ENCODE measurements at regions not wholly inside any gene's neighbourhood (a gene's known extent, or its start where the extent isn't known, plus 50 kb on each side); places are given as distances from the start of the nearest gene placed in this dataset.

DNA sequence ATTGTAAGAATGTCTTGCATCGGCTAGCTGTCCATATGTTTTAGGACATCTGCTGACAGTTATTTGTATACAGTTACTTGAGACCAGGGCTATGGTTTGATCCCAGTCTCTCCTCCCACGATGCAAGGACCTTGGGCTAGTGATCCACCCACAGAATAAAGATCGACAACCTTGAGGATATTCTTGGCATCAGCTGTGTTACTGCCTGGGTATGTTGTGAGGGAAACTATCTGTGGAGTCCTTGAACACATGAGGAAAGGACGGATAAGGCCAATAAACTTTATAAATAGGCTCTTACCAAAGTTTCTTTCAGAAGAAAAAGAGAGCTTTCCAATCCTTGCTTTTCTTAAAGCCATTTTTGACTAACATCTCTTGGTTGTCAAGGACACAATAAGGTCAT, 70.8 kb upstream of the HEY2 start:
- no peaks in the 10 kb centered on the region for H3K4me1 ChIP-seq (ENCODE audit: low read depth, poor library complexity, severe bottlenecking)
- no peak overlapping the region for H3K4me2 ChIP-seq
- H4K20me1 ChIP-seq (ENCODE audit: insufficient read depth): no peaks in the 10 kb centered on the region
- no peak overlapping the region for H2AFZ ChIP-seq (ENCODE audit: low read depth)
- no peaks in the 10 kb centered on the region for H3K27me3 ChIP-seq (ENCODE audit: insufficient read depth, low read depth)
- no peaks in the 10 kb centered on the region for H3K36me3 ChIP-seq (ENCODE audit: insufficient read depth)
- TF ChIP-seq CTCF (conservative IDR thresholded peaks at IDR 0.05; ENCODE audit: low read depth, low read length): no peak
- no peak overlapping the region for H3K27ac ChIP-seq
- no peak overlapping the region for H3K4me3 ChIP-seq (IDR thresholded peaks at IDR 0.05; ENCODE audit: insufficient read depth, low read depth, low read length)
- H3K9ac ChIP-seq: no peak overlapping the region
- H3K79me2 ChIP-seq (ENCODE audit: insufficient read depth, low read depth): no peaks in the 10 kb centered on the region

DNA sequence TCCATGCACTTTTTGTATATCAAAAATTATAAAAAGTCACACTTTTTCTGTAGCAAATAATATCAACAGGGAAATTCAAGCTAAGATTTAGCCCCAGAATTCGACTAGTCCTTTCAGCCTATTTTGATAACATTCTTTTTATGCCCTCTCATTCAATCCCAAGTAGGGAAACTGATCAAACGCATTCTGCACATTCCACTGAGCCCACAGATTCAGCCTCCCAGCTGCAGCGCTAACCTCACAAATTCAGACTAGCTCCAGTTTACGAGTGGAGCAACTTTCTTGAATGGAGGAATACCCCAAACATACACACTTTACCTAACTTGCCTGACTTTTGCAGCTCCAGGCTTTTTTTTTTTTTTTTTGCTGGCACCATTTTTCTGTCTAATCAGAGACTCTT, 70.3 kb upstream of the HEY2 start:
- H3K4me1 ChIP-seq (ENCODE audit: low read depth, poor library complexity, severe bottlenecking): no peaks in the 10 kb centered on the region
- no peaks in the 10 kb centered on the region for H3K27me3 ChIP-seq (ENCODE audit: insufficient read depth, low read depth)
- no peaks in the 10 kb centered on the region for H3K79me2 ChIP-seq (ENCODE audit: insufficient read depth, low read depth)
- no peaks in the 10 kb centered on the region for H4K20me1 ChIP-seq (ENCODE audit: insufficient read depth)
- no peaks in the 10 kb centered on the region for H3K36me3 ChIP-seq (ENCODE audit: insufficient read depth)
- H3K27ac ChIP-seq: no peak overlapping the region
- H2AFZ ChIP-seq (ENCODE audit: low read depth): no peak overlapping the region
- H3K4me2 ChIP-seq: no peak overlapping the region
- no peak overlapping the region for H3K4me3 ChIP-seq (IDR thresholded peaks at IDR 0.05; ENCODE audit: insufficient read depth, low read depth, low read length)
- no peak overlapping the region for H3K9ac ChIP-seq
- TF ChIP-seq CTCF (conservative IDR thresholded peaks at IDR 0.05; ENCODE audit: low read depth, low read length): no peak

DNA sequence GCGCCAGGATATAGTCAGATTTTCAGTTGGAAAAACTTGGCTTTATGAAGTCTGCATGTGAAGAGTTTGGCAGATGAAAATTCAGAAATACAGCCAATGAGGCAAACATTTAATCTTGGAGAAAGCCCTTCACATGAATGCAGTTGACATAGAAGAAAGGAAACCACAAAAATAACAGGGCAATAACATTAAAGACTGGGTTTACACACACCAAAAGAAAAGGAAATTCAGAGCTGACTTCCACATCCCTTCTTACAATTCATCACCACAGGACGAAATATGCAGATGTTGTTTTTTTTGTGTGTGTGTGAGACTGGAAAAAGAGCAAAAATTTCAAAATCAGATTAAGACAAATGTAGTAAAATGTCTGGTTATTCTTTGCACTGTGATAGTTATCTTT, 69.8 kb upstream of the HEY2 start:
- H2AFZ ChIP-seq (ENCODE audit: low read depth): no peak overlapping the region
- TF ChIP-seq CTCF (conservative IDR thresholded peaks at IDR 0.05; ENCODE audit: low read depth, low read length): no peak
- no peak overlapping the region for H3K27ac ChIP-seq
- H3K4me2 ChIP-seq: no peak overlapping the region
- H3K79me2 ChIP-seq (ENCODE audit: insufficient read depth, low read depth): no peaks in the 10 kb centered on the region
- H3K4me1 ChIP-seq (ENCODE audit: low read depth, poor library complexity, severe bottlenecking): no peaks in the 10 kb centered on the region
- H3K36me3 ChIP-seq (ENCODE audit: insufficient read depth): no peaks in the 10 kb centered on the region
- no peaks in the 10 kb centered on the region for H3K27me3 ChIP-seq (ENCODE audit: insufficient read depth, low read depth)
- no peaks in the 10 kb centered on the region for H4K20me1 ChIP-seq (ENCODE audit: insufficient read depth)
- no peak overlapping the region for H3K9ac ChIP-seq
- no peak overlapping the region for H3K4me3 ChIP-seq (IDR thresholded peaks at IDR 0.05; ENCODE audit: insufficient read depth, low read depth, low read length)

DNA sequence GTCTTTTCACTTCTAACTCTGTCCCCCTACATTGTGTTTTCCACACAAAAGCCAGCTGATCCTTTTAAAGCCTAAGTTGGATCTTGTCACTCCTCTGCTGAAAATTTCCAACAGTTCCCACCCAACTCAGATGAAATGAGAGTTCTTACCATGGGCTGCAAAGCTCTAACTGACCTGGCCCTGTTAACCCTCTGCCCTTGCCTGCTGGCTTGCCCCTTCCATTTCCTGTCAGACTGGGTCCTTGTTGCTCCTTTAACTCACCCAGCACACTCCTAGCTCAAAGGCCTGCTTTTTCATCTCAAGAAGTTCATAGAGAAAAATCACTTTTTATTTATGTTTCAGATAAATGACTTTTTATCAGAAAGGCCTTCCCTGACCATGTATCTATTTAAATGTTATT, 66.5 kb upstream of the HEY2 start:
- no peak overlapping the region for H2AFZ ChIP-seq (ENCODE audit: low read depth)
- no peaks in the 10 kb centered on the region for H3K4me1 ChIP-seq (ENCODE audit: low read depth, poor library complexity, severe bottlenecking)
- H3K4me3 ChIP-seq (IDR thresholded peaks at IDR 0.05; ENCODE audit: insufficient read depth, low read depth, low read length): no peak overlapping the region
- no peaks in the 10 kb centered on the region for H3K36me3 ChIP-seq (ENCODE audit: insufficient read depth)
- no peaks in the 10 kb centered on the region for H3K79me2 ChIP-seq (ENCODE audit: insufficient read depth, low read depth)
- no peaks in the 10 kb centered on the region for H3K27me3 ChIP-seq (ENCODE audit: insufficient read depth, low read depth)
- no peaks in the 10 kb centered on the region for H4K20me1 ChIP-seq (ENCODE audit: insufficient read depth)
- no peak overlapping the region for H3K27ac ChIP-seq
- no peak overlapping the region for H3K9ac ChIP-seq
- H3K4me2 ChIP-seq: no peak overlapping the region
- TF ChIP-seq CTCF (conservative IDR thresholded peaks at IDR 0.05; ENCODE audit: low read depth, low read length): no peak

- no peak overlapping the region for H2AFZ ChIP-seq (ENCODE audit: low read depth)
- no peak overlapping the region for H3K4me3 ChIP-seq (IDR thresholded peaks at IDR 0.05; ENCODE audit: insufficient read depth, low read depth, low read length)
- H3K79me2 ChIP-seq (ENCODE audit: insufficient read depth, low read depth): no peaks in the 10 kb centered on the region
- H3K27ac ChIP-seq: no peak overlapping the region
- no peaks in the 10 kb centered on the region for H3K36me3 ChIP-seq (ENCODE audit: insufficient read depth)
- no peak for TF ChIP-seq CTCF (conservative IDR thresholded peaks at IDR 0.05; ENCODE audit: low read depth, low read length)
- H3K27me3 ChIP-seq (ENCODE audit: insufficient read depth, low read depth): no peaks in the 10 kb centered on the region
- H3K4me2 ChIP-seq: no peak overlapping the region
- no peaks in the 10 kb centered on the region for H3K4me1 ChIP-seq (ENCODE audit: low read depth, poor library complexity, severe bottlenecking)
- no peak overlapping the region for H3K9ac ChIP-seq
- H4K20me1 ChIP-seq (ENCODE audit: insufficient read depth): no peaks in the 10 kb centered on the region
These were observed 61.3 kb upstream of the HEY2 start for GRCh38 chr6:125688138-125688537.

All from KMS-11 (cell line).